B cell (primary cell): ENCODE measurements at regions not wholly inside any gene's neighbourhood (a gene's known extent, or its start where the extent isn't known, plus 50 kb on each side); places are given as distances from the start of the nearest gene placed in this dataset.

Experiments
- CTCF ChIP-seq: fragments of 200-600 bp; IDR thresholded peaks from one replicate; pipeline ENCODE4 v1.8.0; 2022; ENCODE audit warnings: antibody characterized with exemption, mild to moderate bottlenecking
- EZH2 ChIP-seq: IDR thresholded peaks from 2 replicates; pipeline ENCODE4 v1.6.1; 2012; ENCODE audit warnings: borderline replicate concordance, low read depth, mild to moderate bottlenecking, moderate library complexity, low read length; ENCODE audit not compliant: insufficient read depth, poor library complexity, severe bottlenecking

- TF ChIP-seq CTCF: no peak
- TF ChIP-seq EZH2: no peak
Observed at GRCh38 chr20:61096463-61096862, 155.6 kb upstream of the CDH4 start.
